ENCODE measurements at regions not wholly inside any gene's neighbourhood (a gene's known extent, or its start where the extent isn't known, plus 50 kb on each side); places are given as distances from the start of the nearest gene placed in this dataset.

DNA sequence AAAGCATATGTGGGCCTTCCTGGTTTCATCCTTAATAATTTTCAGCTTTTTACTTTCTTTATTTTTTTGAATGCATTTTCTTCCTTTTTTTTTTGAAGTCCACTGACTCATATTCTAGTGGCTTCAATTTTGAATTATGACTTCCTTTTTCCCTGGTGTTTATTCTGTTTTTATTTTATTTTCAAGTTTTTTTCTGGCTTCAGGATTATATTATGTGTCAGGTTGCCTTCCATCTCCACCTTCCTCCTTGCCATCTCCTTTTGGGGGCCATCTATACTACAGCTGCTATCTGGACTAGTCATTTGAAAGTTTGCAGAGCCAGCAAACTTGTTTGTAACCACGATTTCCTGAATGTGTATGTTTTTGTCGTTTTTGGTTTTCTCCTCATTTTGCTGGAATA is 117.6 kb downstream of the LEPR start:
- H3K14ac ChIP-seq (replicated peaks; ENCODE audit: low read depth, low read length): no peak overlapping the region
- no peaks in the 10 kb centered on the region for H4K20me1 ChIP-seq (ENCODE audit: insufficient read depth, low read length)
- H3K4ac ChIP-seq (ENCODE audit: low read depth, low read length): no peak overlapping the region
- no peak for ATAC-seq (ENCODE audit: low read depth)
- no peak overlapping the region for H2BK5ac ChIP-seq (ENCODE audit: low read depth, low read length, poor library complexity, severe bottlenecking)
- H3K4me3 ChIP-seq (ENCODE audit: insufficient read depth, low read depth, low read length): no peak overlapping the region
- H4K8ac ChIP-seq (ENCODE audit: low read depth in 2 of 2, low read length in 2 of 2): no peak overlapping the region
- H3K79me1 ChIP-seq (ENCODE audit: low read depth in 1 of 2, low read length in 2 of 2): no peaks in the 10 kb centered on the region
- no peaks in the 10 kb centered on the region; the same call in 1 of the 2 replicates for H3K27me3 ChIP-seq (ENCODE audit: control insufficient read depth, insufficient read depth, low read length)
- H3K23ac ChIP-seq (ENCODE audit: low read depth, low read length): no peak overlapping the region
- no peak overlapping the region for H3K4me2 ChIP-seq (ENCODE audit: low read depth, low read length)
- DNase-seq: no peak
- no peak overlapping the region for H3K27ac ChIP-seq (ENCODE audit: insufficient read depth, low read length)
- H3K4me1 ChIP-seq (ENCODE audit: control insufficient read depth, insufficient read depth, low read length): no peaks in the 10 kb centered on the region
- in situ Hi-C loops (cut with MboI; ENCODE audit: low sequenced_read_pairs) (no loop called here), dilution Hi-C loops (cut with HindIII; ENCODE audit: low sequenced_read_pairs, unreplicated experiment) (no loop called here), intact Hi-C loops (cut with micrococcal nuclease) (no loop called here)
- no peak overlapping the region for H2BK120ac ChIP-seq (ENCODE audit: low read depth, low read length)
- H2AFZ ChIP-seq (replicated peaks; ENCODE audit: low read length, poor library complexity): no peak overlapping the region
- no TSS peak for BruUV-seq (replicated peaks)
- POLR2A ChIA-PET (ENCODE audit: unreplicated experiment): no interaction called here
- WGBS, 2 experiments (ENCODE audit: extremely low coverage in 2 of 2, insufficient read length in 1 of 2): no CpG with 5 or more reads among the region's 2 CpGs
- no peak overlapping the region for H4K5ac ChIP-seq (ENCODE audit: low read depth, low read length)
- no peak overlapping the region for H2BK15ac ChIP-seq (ENCODE audit: low read depth, low read length)
- H3K56ac ChIP-seq (ENCODE audit: extremely low read depth, insufficient read depth, low read length): no peak overlapping the region
- H2BK20ac ChIP-seq (ENCODE audit: low read depth, low read length): no peak overlapping the region
- H2AK5ac ChIP-seq (ENCODE audit: low read depth, low read length): no peak overlapping the region
- H3K9ac ChIP-seq (ENCODE audit: low read depth, low read length): no peak overlapping the region
- no peak overlapping the region for H4K91ac ChIP-seq (ENCODE audit: insufficient read depth, low read depth, low read length)
- no peak overlapping the region for H2AK9ac ChIP-seq (replicated peaks; ENCODE audit: low read depth, low read length, poor library complexity)
- CTCF ChIA-PET: interaction anchor here (0.6 kb wide), 1 partner anchor 34 kb away, joined by 3 read pairs; no protein-coding TSS in a partner anchor
- no peak for TF ChIP-seq NFE2L2 (IDR thresholded peaks at IDR 0.05; ENCODE audit: low read depth, low read length)
- TF ChIP-seq CEBPB (IDR thresholded peaks at IDR 0.05; ENCODE audit: low read depth, low read length): no peak
- no peak for TF ChIP-seq MAZ (IDR thresholded peaks at IDR 0.05; ENCODE audit: borderline replicate concordance, low read depth, low read length)
- no peak for TF ChIP-seq RAD21 (IDR thresholded peaks at IDR 0.05; ENCODE audit: low read length)
- no peak for TF ChIP-seq POLR2A (IDR thresholded peaks at IDR 0.05; ENCODE audit: low read depth, low read length)
- TF ChIP-seq, protein P1, sequence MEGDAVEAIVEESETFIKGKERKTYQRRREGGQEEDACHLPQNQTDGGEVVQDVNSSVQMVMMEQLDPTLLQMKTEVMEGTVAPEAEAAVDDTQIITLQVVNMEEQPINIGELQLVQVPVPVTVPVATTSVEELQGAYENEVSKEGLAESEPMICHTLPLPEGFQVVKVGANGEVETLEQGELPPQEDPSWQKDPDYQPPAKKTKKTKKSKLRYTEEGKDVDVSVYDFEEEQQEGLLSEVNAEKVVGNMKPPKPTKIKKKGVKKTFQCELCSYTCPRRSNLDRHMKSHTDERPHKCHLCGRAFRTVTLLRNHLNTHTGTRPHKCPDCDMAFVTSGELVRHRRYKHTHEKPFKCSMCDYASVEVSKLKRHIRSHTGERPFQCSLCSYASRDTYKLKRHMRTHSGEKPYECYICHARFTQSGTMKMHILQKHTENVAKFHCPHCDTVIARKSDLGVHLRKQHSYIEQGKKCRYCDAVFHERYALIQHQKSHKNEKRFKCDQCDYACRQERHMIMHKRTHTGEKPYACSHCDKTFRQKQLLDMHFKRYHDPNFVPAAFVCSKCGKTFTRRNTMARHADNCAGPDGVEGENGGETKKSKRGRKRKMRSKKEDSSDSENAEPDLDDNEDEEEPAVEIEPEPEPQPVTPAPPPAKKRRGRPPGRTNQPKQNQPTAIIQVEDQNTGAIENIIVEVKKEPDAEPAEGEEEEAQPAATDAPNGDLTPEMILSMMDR (conservative IDR thresholded peaks at IDR 0.05; ENCODE audit: low read depth, low read length): no peak
- no peak for TF ChIP-seq SMC3 (IDR thresholded peaks at IDR 0.05; ENCODE audit: low read depth, low read length)
- no peak for TF ChIP-seq RFX5 (IDR thresholded peaks at IDR 0.05; ENCODE audit: low read depth, low read length)
- no peak for TF ChIP-seq MXI1 (IDR thresholded peaks at IDR 0.05; ENCODE audit: borderline replicate concordance, low read depth, low read length)
- TF ChIP-seq RCOR1 (IDR thresholded peaks at IDR 0.05; ENCODE audit: insufficient replicate concordance, low read length): no peak
- TF ChIP-seq MAFK (IDR thresholded peaks at IDR 0.05; ENCODE audit: low read depth, low read length): no peak
- TF ChIP-seq CHD1 (IDR thresholded peaks at IDR 0.05; ENCODE audit: low read depth, low read length): no peak
- H3K36me3 ChIP-seq (ENCODE audit: control insufficient read depth, insufficient read depth, low read length): no peaks in the 10 kb centered on the region
- H3K18ac ChIP-seq (ENCODE audit: low read depth, low read length): no peak overlapping the region
- no peaks in the 10 kb centered on the region for H3K9me1 ChIP-seq (ENCODE audit: insufficient read depth, low read length)
- no peaks in the 10 kb centered on the region for H3K9me3 ChIP-seq (ENCODE audit: control insufficient read depth, insufficient read depth, low read length)
